ENCODE measurements at regions not wholly inside any gene's neighbourhood (a gene's known extent, or its start where the extent isn't known, plus 50 kb on each side); places are given as distances from the start of the nearest gene placed in this dataset.

DNA sequence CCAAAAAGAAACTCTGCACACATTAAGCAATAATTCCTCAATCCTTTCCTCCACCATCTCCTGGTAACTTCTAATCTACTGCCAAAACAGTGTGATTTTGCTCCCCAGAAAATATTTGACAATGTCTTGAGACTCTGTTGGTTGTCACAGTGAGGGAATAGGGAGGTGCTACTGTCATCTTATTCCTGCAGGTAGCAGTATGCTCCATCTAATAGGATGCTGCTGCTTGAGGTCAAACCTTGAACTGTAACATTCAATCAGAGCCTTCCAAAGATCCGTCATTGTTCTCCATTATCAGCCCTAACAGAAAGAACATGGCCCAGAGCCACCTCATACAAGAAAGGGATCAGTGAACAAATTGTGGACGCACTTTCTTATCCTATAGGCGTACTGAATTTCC is 514.7 kb upstream of the GRIN3A start:
- TF ChIP-seq, protein P1, sequence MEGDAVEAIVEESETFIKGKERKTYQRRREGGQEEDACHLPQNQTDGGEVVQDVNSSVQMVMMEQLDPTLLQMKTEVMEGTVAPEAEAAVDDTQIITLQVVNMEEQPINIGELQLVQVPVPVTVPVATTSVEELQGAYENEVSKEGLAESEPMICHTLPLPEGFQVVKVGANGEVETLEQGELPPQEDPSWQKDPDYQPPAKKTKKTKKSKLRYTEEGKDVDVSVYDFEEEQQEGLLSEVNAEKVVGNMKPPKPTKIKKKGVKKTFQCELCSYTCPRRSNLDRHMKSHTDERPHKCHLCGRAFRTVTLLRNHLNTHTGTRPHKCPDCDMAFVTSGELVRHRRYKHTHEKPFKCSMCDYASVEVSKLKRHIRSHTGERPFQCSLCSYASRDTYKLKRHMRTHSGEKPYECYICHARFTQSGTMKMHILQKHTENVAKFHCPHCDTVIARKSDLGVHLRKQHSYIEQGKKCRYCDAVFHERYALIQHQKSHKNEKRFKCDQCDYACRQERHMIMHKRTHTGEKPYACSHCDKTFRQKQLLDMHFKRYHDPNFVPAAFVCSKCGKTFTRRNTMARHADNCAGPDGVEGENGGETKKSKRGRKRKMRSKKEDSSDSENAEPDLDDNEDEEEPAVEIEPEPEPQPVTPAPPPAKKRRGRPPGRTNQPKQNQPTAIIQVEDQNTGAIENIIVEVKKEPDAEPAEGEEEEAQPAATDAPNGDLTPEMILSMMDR (IDR thresholded peaks at IDR 0.05): no peak
- no peak for TF ChIP-seq EZH2 (IDR thresholded peaks at IDR 0.05; ENCODE audit: borderline replicate concordance, insufficient read depth, low read depth, low read length, poor library complexity, severe bottlenecking)

Data from B cell (primary cell).